ENCODE measurements at regions not wholly inside any gene's neighbourhood (a gene's known extent, or its start where the extent isn't known, plus 50 kb on each side); places are given as distances from the start of the nearest gene placed in this dataset.

- Histone ChIP-seq H3K27ac (ENCODE audit: low read length) (no peak overlapping the region), H3K27me3 (ENCODE audit: insufficient read depth, low read length) (no peaks in the 10 kb centered on the region), H3K4me3 (ENCODE audit: low read length) (no peak overlapping the region), H3K9me3 (ENCODE audit: insufficient read depth, low read depth, low read length) (no peaks in the 10 kb centered on the region), H3K9ac (ENCODE audit: low read depth, low read length) (no peak overlapping the region), H3K4me1 (ENCODE audit: insufficient read depth, low read length) (peaks cover 8% of the 10 kb centered on the region; the same call in 1 of the 2 replicates), H3K36me3 (ENCODE audit: insufficient read depth, low read depth, low read length) (no peaks in the 10 kb centered on the region)
Measured at GRCh38 chr9:8025551-8025950, 226.0 kb upstream of the DMAC1 start.

DNA sequence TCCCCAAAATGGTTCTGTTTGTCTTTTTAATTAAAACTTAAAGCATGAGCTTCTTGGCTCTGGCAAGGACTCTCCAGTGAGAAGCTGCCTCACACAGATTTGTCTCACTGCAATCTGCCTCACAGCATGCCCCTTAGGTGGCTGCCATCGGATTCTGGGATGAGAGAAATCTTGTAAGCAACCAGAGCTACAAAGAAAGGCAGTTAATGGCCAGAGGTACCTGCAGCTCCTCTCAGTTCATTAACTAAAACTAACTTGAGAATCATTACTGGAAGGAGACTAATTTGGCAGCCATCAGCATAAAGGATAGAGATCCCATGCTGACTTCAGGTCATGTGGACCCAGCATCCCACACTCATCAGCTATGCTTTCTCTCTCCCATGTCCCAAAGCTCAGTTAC, 220.6 kb upstream of the DMAC1 start:
- H3K27ac ChIP-seq (ENCODE audit: low read length) = no peak overlapping the region
- H3K36me3 ChIP-seq (ENCODE audit: insufficient read depth, low read depth, low read length) = no peaks in the 10 kb centered on the region
- H3K9me3 ChIP-seq (ENCODE audit: insufficient read depth, low read depth, low read length) = no peaks in the 10 kb centered on the region
- no peaks in the 10 kb centered on the region for H3K27me3 ChIP-seq (ENCODE audit: insufficient read depth, low read length)
- no peak overlapping the region for H3K4me3 ChIP-seq (ENCODE audit: low read length)
- no peaks in the 10 kb centered on the region for H3K4me1 ChIP-seq (ENCODE audit: insufficient read depth, low read length)
- H3K9ac ChIP-seq (ENCODE audit: low read depth, low read length) = no peak overlapping the region

DNA sequence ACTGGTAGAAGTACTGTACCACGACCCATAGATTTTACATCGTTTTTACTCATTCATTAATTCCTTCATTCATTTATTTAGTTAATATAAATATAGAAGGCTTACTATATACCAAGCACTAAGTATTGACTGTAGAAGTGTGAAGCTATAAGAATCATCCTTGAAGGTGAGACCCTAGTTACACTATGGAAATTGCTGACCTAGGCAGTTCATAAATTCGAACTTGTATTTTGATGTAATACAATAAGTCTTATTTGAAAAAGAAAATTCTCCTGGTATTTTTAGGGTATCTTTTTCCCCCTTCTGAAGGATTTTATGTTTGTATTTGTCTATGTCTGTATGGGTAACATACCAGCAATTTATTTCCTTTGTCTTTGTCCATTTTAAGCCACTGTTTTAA, 220.1 kb upstream of the DMAC1 start:
- no peaks in the 10 kb centered on the region for H3K9me3 ChIP-seq (ENCODE audit: insufficient read depth, low read depth, low read length)

GRCh38 chr9:8014997-8015682, 215.6 kb upstream of the DMAC1 start:
- Histone ChIP-seq H3K27ac (ENCODE audit: low read length) (no peak overlapping the region), H3K36me3 (ENCODE audit: insufficient read depth, low read depth, low read length) (no peaks in the 10 kb centered on the region), H3K4me3 (ENCODE audit: low read length) (no peak overlapping the region), H3K9me3 (ENCODE audit: insufficient read depth, low read depth, low read length) (no peaks in the 10 kb centered on the region), H3K27me3 (ENCODE audit: insufficient read depth, low read length) (no peaks in the 10 kb centered on the region), H3K4me1 (ENCODE audit: insufficient read depth, low read length) (no peaks in the 10 kb centered on the region), H3K9ac (ENCODE audit: low read depth, low read length) (no peak overlapping the region)

More for the DNA sequence above, 220.1 kb upstream of the DMAC1 start:
- no peaks in the 10 kb centered on the region for H3K27me3 ChIP-seq (ENCODE audit: insufficient read depth, low read length)
- H3K36me3 ChIP-seq (ENCODE audit: insufficient read depth, low read depth, low read length) = no peaks in the 10 kb centered on the region
- no peak overlapping the region for H3K27ac ChIP-seq (ENCODE audit: low read length)
- no peak overlapping the region for H3K4me3 ChIP-seq (ENCODE audit: low read length)
- no peak overlapping the region for H3K9ac ChIP-seq (ENCODE audit: low read depth, low read length)
- H3K4me1 ChIP-seq (ENCODE audit: insufficient read depth, low read length) = no peaks in the 10 kb centered on the region

DNA sequence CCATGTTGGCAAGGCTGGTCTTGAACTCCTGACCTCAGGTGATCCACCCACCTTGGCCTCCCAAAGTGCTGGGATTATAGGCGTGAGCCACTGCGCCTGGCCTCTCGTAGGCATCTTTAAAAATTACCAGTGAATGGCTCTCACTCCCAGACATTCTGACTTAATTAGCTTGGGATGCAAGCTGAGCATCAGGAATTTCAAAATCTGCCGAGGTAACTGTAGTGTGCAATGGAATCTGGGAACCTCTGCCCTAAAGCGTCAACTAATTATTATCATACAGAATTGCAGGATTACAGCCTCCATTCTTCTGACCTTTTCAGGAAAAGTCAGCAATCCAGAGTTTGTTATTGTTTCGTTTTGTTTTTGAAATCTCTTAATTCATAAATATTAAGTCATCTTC, 213.4 kb upstream of the DMAC1 start:
- H3K9me3 ChIP-seq (ENCODE audit: insufficient read depth, low read depth, low read length) = peaks cover 5% of the 10 kb centered on the region; the same call in 1 of the 2 replicates
- no peak overlapping the region for H3K4me3 ChIP-seq (ENCODE audit: low read length)
- no peak overlapping the region for H3K9ac ChIP-seq (ENCODE audit: low read depth, low read length)
- H3K4me1 ChIP-seq (ENCODE audit: insufficient read depth, low read length) = no peaks in the 10 kb centered on the region
- H3K27ac ChIP-seq (ENCODE audit: low read length) = no peak overlapping the region
- H3K36me3 ChIP-seq (ENCODE audit: insufficient read depth, low read depth, low read length) = no peaks in the 10 kb centered on the region
- no peaks in the 10 kb centered on the region for H3K27me3 ChIP-seq (ENCODE audit: insufficient read depth, low read length)

GRCh38 chr9:8011974-8012373, 212.4 kb upstream of the DMAC1 start:
- Histone ChIP-seq H3K27me3 (ENCODE audit: insufficient read depth, low read length) (no peaks in the 10 kb centered on the region), H3K9me3 (ENCODE audit: insufficient read depth, low read depth, low read length) (peaks cover 5% of the 10 kb centered on the region; the same call in 1 of the 2 replicates), H3K9ac (ENCODE audit: low read depth, low read length) (no peak overlapping the region), H3K36me3 (ENCODE audit: insufficient read depth, low read depth, low read length) (no peaks in the 10 kb centered on the region), H3K4me3 (ENCODE audit: low read length) (no peak overlapping the region), H3K4me1 (ENCODE audit: insufficient read depth, low read length) (no peaks in the 10 kb centered on the region), H3K27ac (ENCODE audit: low read length) (no peak overlapping the region)

DNA sequence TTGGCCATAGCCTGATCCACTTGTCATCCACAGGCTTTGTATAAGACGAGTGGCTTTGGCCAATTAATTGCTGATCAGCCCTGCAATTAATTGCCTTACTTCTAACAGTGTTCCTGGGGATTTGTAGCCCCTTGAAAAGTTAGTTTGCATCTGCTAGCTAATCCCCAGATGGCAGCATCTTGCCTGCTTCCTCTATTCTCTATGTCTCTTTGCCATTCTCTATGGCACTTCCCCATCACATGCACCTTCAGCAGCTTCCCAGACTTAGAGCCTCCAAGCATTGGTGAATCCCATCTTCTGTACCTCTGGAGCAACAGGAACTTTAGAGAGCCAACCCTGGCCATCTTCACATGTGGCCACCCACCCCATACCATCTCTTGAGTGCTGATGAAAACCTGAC, 197.0 kb upstream of the DMAC1 start:
- no peak overlapping the region for H3K4me3 ChIP-seq (ENCODE audit: low read length)
- no peak overlapping the region for H3K27ac ChIP-seq (ENCODE audit: low read length)
- H3K9ac ChIP-seq (ENCODE audit: low read depth, low read length) = no peak overlapping the region
- no peaks in the 10 kb centered on the region for H3K9me3 ChIP-seq (ENCODE audit: insufficient read depth, low read depth, low read length)
- H3K4me1 ChIP-seq (ENCODE audit: insufficient read depth, low read length) = no peaks in the 10 kb centered on the region
- no peaks in the 10 kb centered on the region for H3K36me3 ChIP-seq (ENCODE audit: insufficient read depth, low read depth, low read length)
- no peaks in the 10 kb centered on the region for H3K27me3 ChIP-seq (ENCODE audit: insufficient read depth, low read length)

DNA sequence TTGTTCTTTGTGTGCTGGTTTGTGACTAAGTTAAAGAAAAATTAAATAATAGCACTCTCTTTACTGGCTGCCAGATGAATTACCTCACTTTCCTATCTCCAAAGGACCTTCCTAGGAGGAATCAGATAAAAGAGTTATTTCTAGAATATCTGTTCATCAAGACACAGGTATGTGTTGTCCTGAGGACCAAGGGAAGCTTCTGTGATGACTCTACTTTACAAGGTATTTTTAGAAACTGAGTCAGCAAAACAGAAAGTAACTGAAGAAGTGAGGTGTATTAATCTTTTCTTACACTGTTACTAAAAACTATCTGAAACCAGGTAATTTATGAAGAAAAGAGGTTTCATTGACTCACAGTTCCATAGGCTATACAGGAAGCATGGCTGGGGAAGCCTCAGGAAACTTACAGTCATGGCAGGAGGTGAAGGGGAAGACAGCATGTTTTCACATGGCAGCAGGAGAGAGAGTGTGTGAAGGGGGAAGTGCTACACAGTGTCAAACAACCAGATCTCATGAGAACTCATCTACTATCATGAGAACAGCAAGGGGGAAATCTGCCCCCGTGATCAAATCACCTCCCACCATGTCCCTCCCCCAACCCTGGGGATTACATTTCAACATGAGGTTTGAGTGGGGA, 189.2 kb upstream of the DMAC1 start:
- no peak overlapping the region for H3K27ac ChIP-seq (ENCODE audit: low read length)
- no peak overlapping the region for H3K4me3 ChIP-seq (ENCODE audit: low read length)
- H3K27me3 ChIP-seq (ENCODE audit: insufficient read depth, low read length) = no peaks in the 10 kb centered on the region
- no peaks in the 10 kb centered on the region for H3K36me3 ChIP-seq (ENCODE audit: insufficient read depth, low read depth, low read length)
- no peak overlapping the region for H3K9ac ChIP-seq (ENCODE audit: low read depth, low read length)
- no peaks in the 10 kb centered on the region for H3K9me3 ChIP-seq (ENCODE audit: insufficient read depth, low read depth, low read length)
- H3K4me1 ChIP-seq (ENCODE audit: insufficient read depth, low read length) = peaks cover 5% of the 10 kb centered on the region

GRCh38 chr9:7984692-7985091, 185.1 kb upstream of the DMAC1 start:
- Histone ChIP-seq H3K27ac (ENCODE audit: low read length) (no peak overlapping the region), H3K27me3 (ENCODE audit: insufficient read depth, low read length) (no peaks in the 10 kb centered on the region), H3K36me3 (ENCODE audit: insufficient read depth, low read depth, low read length) (no peaks in the 10 kb centered on the region), H3K4me3 (ENCODE audit: low read length) (no peak overlapping the region), H3K4me1 (ENCODE audit: insufficient read depth, low read length) (peaks cover 15% of the 10 kb centered on the region), H3K9ac (ENCODE audit: low read depth, low read length) (no peak overlapping the region), H3K9me3 (ENCODE audit: insufficient read depth, low read depth, low read length) (no peaks in the 10 kb centered on the region)

DNA sequence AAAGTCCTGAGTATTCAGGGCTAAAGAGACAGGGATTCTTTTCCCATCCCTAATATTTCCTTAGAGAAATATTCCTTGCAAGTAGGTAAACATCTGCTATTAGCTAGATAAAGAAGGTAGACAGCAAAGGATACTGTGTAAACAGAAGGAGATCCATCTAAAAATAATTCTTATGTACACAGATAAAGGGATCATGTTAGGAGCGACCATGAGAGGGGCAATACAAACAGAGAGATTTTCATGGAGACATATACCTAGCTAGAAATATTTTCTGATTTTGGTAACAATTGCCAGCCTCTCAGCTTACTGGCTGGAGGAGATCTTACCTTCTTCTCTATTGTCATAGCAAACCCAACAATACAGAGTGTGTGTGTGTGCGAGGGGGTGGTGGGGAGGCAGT, 184.6 kb upstream of the DMAC1 start:
- no peak overlapping the region for H3K9ac ChIP-seq (ENCODE audit: low read depth, low read length)
- H3K4me1 ChIP-seq (ENCODE audit: insufficient read depth, low read length) = peaks cover 15% of the 10 kb centered on the region
- no peak overlapping the region for H3K4me3 ChIP-seq (ENCODE audit: low read length)
- no peaks in the 10 kb centered on the region for H3K36me3 ChIP-seq (ENCODE audit: insufficient read depth, low read depth, low read length)
- H3K27ac ChIP-seq (ENCODE audit: low read length) = no peak overlapping the region
- H3K27me3 ChIP-seq (ENCODE audit: insufficient read depth, low read length) = no peaks in the 10 kb centered on the region
- H3K9me3 ChIP-seq (ENCODE audit: insufficient read depth, low read depth, low read length) = no peaks in the 10 kb centered on the region

- Histone ChIP-seq H3K27me3 (ENCODE audit: insufficient read depth, low read length) (no peaks in the 10 kb centered on the region), H3K27ac (ENCODE audit: low read length) (no peak overlapping the region), H3K4me1 (ENCODE audit: insufficient read depth, low read length) (peaks cover 15% of the 10 kb centered on the region), H3K4me3 (ENCODE audit: low read length) (no peak overlapping the region), H3K36me3 (ENCODE audit: insufficient read depth, low read depth, low read length) (no peaks in the 10 kb centered on the region), H3K9ac (ENCODE audit: low read depth, low read length) (no peak overlapping the region), H3K9me3 (ENCODE audit: insufficient read depth, low read depth, low read length) (no peaks in the 10 kb centered on the region)
Measured at GRCh38 chr9:7983490-7983889, 183.9 kb upstream of the DMAC1 start.

DNA sequence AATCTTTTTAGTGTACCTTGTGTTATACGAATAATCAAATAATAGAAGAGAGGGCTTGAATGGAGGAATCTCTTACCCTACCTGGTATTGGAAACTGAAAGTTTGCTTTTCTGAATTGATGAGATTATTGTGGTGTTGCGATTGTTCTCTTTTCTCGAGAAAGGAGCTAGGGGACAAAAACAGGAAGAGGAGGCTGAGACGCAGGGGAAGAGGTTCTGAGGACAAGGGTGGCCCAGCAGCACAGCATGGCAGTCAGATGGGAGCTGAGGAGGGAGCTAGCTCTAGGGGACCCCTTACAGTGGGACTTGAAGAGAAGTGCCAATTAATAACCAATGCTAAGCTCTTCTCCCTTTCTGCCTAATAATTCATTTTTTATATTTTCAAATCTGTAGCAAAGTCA, 183.3 kb upstream of the DMAC1 start:
- Histone ChIP-seq H3K4me3 (ENCODE audit: low read length) (no peak overlapping the region), H3K36me3 (ENCODE audit: insufficient read depth, low read depth, low read length) (no peaks in the 10 kb centered on the region), H3K9me3 (ENCODE audit: insufficient read depth, low read depth, low read length) (no peaks in the 10 kb centered on the region), H3K27me3 (ENCODE audit: insufficient read depth, low read length) (no peaks in the 10 kb centered on the region), H3K9ac (ENCODE audit: low read depth, low read length) (no peak overlapping the region), H3K27ac (ENCODE audit: low read length) (no peak overlapping the region), H3K4me1 (ENCODE audit: insufficient read depth, low read length) (peaks cover 15% of the 10 kb centered on the region)

Measured in iPS-20b (cell line).